H1 (cell line): ENCODE measurements at regions not wholly inside any gene's neighbourhood (a gene's known extent, or its start where the extent isn't known, plus 50 kb on each side); places are given as distances from the start of the nearest gene placed in this dataset.

Source experiments
- CTCF ChIA-PET: fragments of 300-600 bp; sonication (Branson Sonifier 250); formaldehyde crosslinking; loops from one replicate; lab custom pipeline; 2021; ENCODE audit not compliant: partially characterized antibody; lab: Charles Lee
- POLR2A ChIA-PET: fragments of 300-600 bp; sonication (Branson Sonifier 250); formaldehyde crosslinking; loops from one replicate; lab custom pipeline; 2021; ENCODE audit warnings: inconsistent platforms; ENCODE audit not compliant: partially characterized antibody; lab: Charles Lee
- DNase-seq, 2 experiments: peaks; one replicate each; pipeline versions ENCODE4 v3.0.0 to v3.0.0-alpha.2; 2010 to 2022; ENCODE audit warnings: low spot score in 2 of 2, low read depth in 1 of 2, mixed read lengths in 1 of 2
- FAIRE-seq: peaks from 2 replicates; lab custom pipeline; 2011; peaks lifted over from hg19 to GRCh38; lab: Jason Lieb, UNC
- H2AFZ ChIP-seq: 2 replicates; pipeline ENCODE4 v1.8.1; 2012; ENCODE audit warnings: low read length, inconsistent platforms
- H2AK5ac ChIP-seq: 2 replicates; pipeline ENCODE4 v1.6.1; 2013; ENCODE audit warnings: low read depth, low read length
- H2BK120ac ChIP-seq: replicated peaks from 2 replicates; pipeline ENCODE3; 2013; ENCODE audit warnings: low read depth, low read length, inconsistent platforms
- H2BK12ac ChIP-seq: 2 replicates; pipeline ENCODE4 v1.6.1; 2013; ENCODE audit warnings: low read depth, low read length
- H2BK15ac ChIP-seq: 2 replicates; pipeline ENCODE4 v1.6.1; 2013; ENCODE audit warnings: low read length
- H2BK20ac ChIP-seq: 2 replicates; pipeline ENCODE4 v1.6.1; 2013; ENCODE audit warnings: low read length
- H2BK5ac ChIP-seq: 2 replicates; pipeline ENCODE4 v1.6.1; 2013; ENCODE audit warnings: low read depth, low read length
- H3K14ac ChIP-seq: 2 replicates; pipeline ENCODE4 v1.6.1; 2013; ENCODE audit warnings: inconsistent platforms; ENCODE audit not compliant: insufficient read length
- H3K18ac ChIP-seq: 2 replicates; pipeline ENCODE4 v1.6.1; 2013; ENCODE audit warnings: low read length; ENCODE audit errors: extremely low read depth
- H3K23ac ChIP-seq: 2 replicates; pipeline ENCODE4 v1.6.1; 2013; ENCODE audit warnings: inconsistent platforms; ENCODE audit not compliant: insufficient read length
- H3K23me2 ChIP-seq: 2 replicates; pipeline ENCODE4 v1.6.1; 2013; ENCODE audit warnings: low read depth, low read length
- H3K27ac ChIP-seq: 2 replicates; pipeline ENCODE4 v1.6.1; 2011; ENCODE audit warnings: low read depth, low read length, inconsistent platforms
- H3K27me3 ChIP-seq, 4 experiments: replicated peaks in 1 of 4; 1 replicate in 1 of 4; 2 replicates in 3 of 4; pipeline versions ENCODE4 v1.6.1 to v1.8.1; 2011 to 2013; ENCODE audit warnings: low read length in 3 of 4, mild to moderate bottlenecking in 3 of 4, inconsistent platforms in 2 of 4, mixed read lengths in 2 of 4, moderate library complexity in 1 of 4; ENCODE audit not compliant: control insufficient read depth in 3 of 4, insufficient read depth in 3 of 4; ENCODE audit errors: extremely low read depth in 1 of 4
- H3K36me3 ChIP-seq, 4 experiments: 2 replicates each; pipeline versions ENCODE4 v1.6.1 to v1.8.1; 2011 to 2013; ENCODE audit warnings: mild to moderate bottlenecking in 4 of 4, low read length in 3 of 4, moderate library complexity in 2 of 4, control low read depth in 1 of 4, inconsistent platforms in 1 of 4; ENCODE audit not compliant: insufficient read depth in 4 of 4, control insufficient read depth in 2 of 4
- H3K4ac ChIP-seq: replicated peaks from 2 replicates; pipeline ENCODE3; 2013; ENCODE audit warnings: low read length, low read depth, mixed read lengths, inconsistent platforms; ENCODE audit not compliant: insufficient read length
- H3K4me1 ChIP-seq, 4 experiments: replicated peaks in 1 of 4; 1 replicate in 1 of 4; 2 replicates in 3 of 4; pipeline versions ENCODE4 v1.6.1 to v1.8.1; 2011 to 2013; ENCODE audit warnings: low read length in 3 of 4, inconsistent platforms in 2 of 4, mixed read lengths in 1 of 4; ENCODE audit not compliant: insufficient read depth in 4 of 4, control insufficient read depth in 3 of 4
- H3K4me2 ChIP-seq, 2 experiments: 2 replicates each; pipeline versions ENCODE4 v1.6.1 to v1.8.1; 2011 to 2013; ENCODE audit warnings: low read depth in 2 of 2, low read length in 2 of 2, control low read depth in 1 of 2, inconsistent platforms in 1 of 2, mild to moderate bottlenecking in 1 of 2; ENCODE audit not compliant: insufficient read depth in 1 of 2
- H3K4me3 ChIP-seq, 4 experiments: fragments of 200-600, 300-600 bp in 1 of 4; sonication (generic), shearing (Covaris generic), sonication (Bioruptor Twin) in 1 of 4; 2 replicates each; pipeline versions ENCODE4 v1.5.1 to v1.8.1; 2011 to 2016; ENCODE audit warnings: low read length in 4 of 4, low read depth in 3 of 4, control low read depth in 2 of 4, inconsistent platforms in 2 of 4, mild to moderate bottlenecking in 2 of 4, mixed read lengths in 1 of 4, moderate library complexity in 1 of 4; ENCODE audit not compliant: insufficient read depth in 2 of 4; ENCODE audit errors: extremely low read depth in 1 of 4
- H3K56ac ChIP-seq: replicated peaks from 2 replicates; pipeline ENCODE3; 2013; ENCODE audit warnings: low read depth, mild to moderate bottlenecking, mixed read lengths, low read length, inconsistent platforms; ENCODE audit not compliant: insufficient read length
- H3K79me1 ChIP-seq: 2 replicates; pipeline ENCODE4 v1.6.1; 2013; ENCODE audit warnings: low read depth, low read length, control low read depth
- H3K79me2 ChIP-seq, 2 experiments: 2 replicates each; pipeline versions ENCODE4 v1.6.1 to v1.8.1; 2012 to 2013; ENCODE audit warnings: low read length in 2 of 2, mild to moderate bottlenecking in 2 of 2, inconsistent platforms in 1 of 2; ENCODE audit not compliant: insufficient read depth in 2 of 2, control insufficient read depth in 1 of 2
- H3K9ac ChIP-seq, 4 experiments: replicated peaks in 1 of 4; 1 replicate in 1 of 4; 2 replicates in 3 of 4; pipeline versions ENCODE4 v1.6.1 to v1.8.1; 2011 to 2013; ENCODE audit warnings: low read depth in 3 of 4, low read length in 3 of 4, control low read depth in 2 of 4, mild to moderate bottlenecking in 2 of 4, moderate library complexity in 2 of 4, inconsistent platforms in 1 of 4; ENCODE audit errors: extremely low read depth in 1 of 4
- H3K9me3 ChIP-seq, 2 experiments: 2 replicates each; pipeline versions ENCODE4 v1.6.1 to v1.8.1; 2012 to 2013; ENCODE audit warnings: mild to moderate bottlenecking in 2 of 2, moderate library complexity in 2 of 2, control low read depth in 1 of 2, inconsistent platforms in 1 of 2, low read depth in 1 of 2, low read length in 1 of 2, mixed read lengths in 1 of 2; ENCODE audit not compliant: insufficient read depth in 2 of 2
- H4K20me1 ChIP-seq, 2 experiments: replicated peaks in 1 of 2; 2 replicates each; pipeline versions ENCODE3 to v1.8.1; 2011 to 2013; ENCODE audit warnings: inconsistent platforms in 2 of 2, low read length in 2 of 2, mild to moderate bottlenecking in 1 of 2; ENCODE audit not compliant: insufficient read depth in 2 of 2, control insufficient read depth in 1 of 2
- H4K5ac ChIP-seq: 2 replicates; pipeline ENCODE4 v1.6.1; 2013; ENCODE audit warnings: low read length, low read depth, mixed read lengths, inconsistent platforms; ENCODE audit not compliant: insufficient read length
- H4K8ac ChIP-seq: 2 replicates; pipeline ENCODE4 v1.8.0; 2013; ENCODE audit warnings: mild to moderate bottlenecking, moderate library complexity, low read length, inconsistent platforms; ENCODE audit not compliant: insufficient read depth; ENCODE audit errors: extremely low read depth
- H4K91ac ChIP-seq: replicated peaks from 2 replicates; pipeline ENCODE3; 2013; ENCODE audit warnings: low read length, mixed read lengths, inconsistent platforms; ENCODE audit not compliant: insufficient read length
- CHD1 ChIP-seq: IDR thresholded peaks from 2 replicates; pipeline ENCODE4 v1.6.1; 2012; ENCODE audit warnings: low read depth, low read length, improper control_type of control experiment
- CTCF ChIP-seq, 3 experiments: IDR thresholded peaks; 1 replicate in 2 of 3; 2 replicates in 1 of 3; pipeline versions ENCODE4 v1.5.1 to v1.6.1; 2011; ENCODE audit warnings: low read length in 3 of 3, mild to moderate bottlenecking in 3 of 3, inconsistent platforms in 2 of 3, low read depth in 1 of 3, moderate library complexity in 1 of 3; ENCODE audit not compliant: insufficient read depth in 1 of 3; ENCODE audit errors: control extremely low read depth in 1 of 3
- EGR1 ChIP-seq: IDR thresholded peaks from 2 replicates; pipeline ENCODE4 v1.6.1; 2011; ENCODE audit warnings: low read depth, low read length, borderline replicate concordance
- EZH2 ChIP-seq: fragments of 200-600 bp; sonication (generic); IDR thresholded peaks from 2 replicates; pipeline ENCODE4 v1.7.1; 2012; ENCODE audit warnings: low read depth, mild to moderate bottlenecking, moderate library complexity, low read length, inconsistent platforms; ENCODE audit not compliant: severe bottlenecking
- JUND ChIP-seq: IDR thresholded peaks from 2 replicates; pipeline ENCODE4 v1.6.1; 2011; ENCODE audit warnings: mild to moderate bottlenecking, improper control_type of control experiment, low read length
- MAX ChIP-seq: IDR thresholded peaks from 2 replicates; pipeline ENCODE4 v1.6.1; 2012; ENCODE audit warnings: inconsistent platforms
- NRF1 ChIP-seq: IDR thresholded peaks from 2 replicates; pipeline ENCODE4 v1.6.1; 2011; ENCODE audit warnings: mild to moderate bottlenecking, low read depth, low read length, improper control_type of control experiment
- SRF ChIP-seq: IDR thresholded peaks from 2 replicates; pipeline ENCODE4 v1.6.1; 2011; ENCODE audit warnings: mild to moderate bottlenecking, low read depth, low read length, moderate library complexity
- TEAD4 ChIP-seq: IDR thresholded peaks from 2 replicates; pipeline ENCODE4 v1.6.1; 2012; ENCODE audit warnings: low read depth, low read length, inconsistent platforms, mixed read lengths
- ZNF274 ChIP-seq: IDR thresholded peaks from 2 replicates; pipeline ENCODE4 v1.7.0; 2012; ENCODE audit warnings: low read length, borderline replicate concordance; ENCODE audit errors: extremely low read depth
- WGBS, 2 experiments: shearing (Covaris generic) in 1 of 2; methylation state at CpG; one replicate each; pipeline versions ENCODE4 v1.1.6 to v1.1.7; 2013 to 2015; ENCODE audit warnings: low lambda C conversion rate in 2 of 2, mixed read lengths in 2 of 2, inconsistent platforms in 1 of 2, low coverage in 1 of 2, missing lambda C conversion rate in 1 of 2; ENCODE audit not compliant: insufficient replicate concordance in 2 of 2, insufficient coverage in 1 of 2, insufficient read length in 1 of 2; ENCODE audit errors: extremely low coverage in 1 of 2, missing lambda C conversion rate in 1 of 2; 5-methylcytosine and 5-hydroxymethylcytosine counted together

DNA sequence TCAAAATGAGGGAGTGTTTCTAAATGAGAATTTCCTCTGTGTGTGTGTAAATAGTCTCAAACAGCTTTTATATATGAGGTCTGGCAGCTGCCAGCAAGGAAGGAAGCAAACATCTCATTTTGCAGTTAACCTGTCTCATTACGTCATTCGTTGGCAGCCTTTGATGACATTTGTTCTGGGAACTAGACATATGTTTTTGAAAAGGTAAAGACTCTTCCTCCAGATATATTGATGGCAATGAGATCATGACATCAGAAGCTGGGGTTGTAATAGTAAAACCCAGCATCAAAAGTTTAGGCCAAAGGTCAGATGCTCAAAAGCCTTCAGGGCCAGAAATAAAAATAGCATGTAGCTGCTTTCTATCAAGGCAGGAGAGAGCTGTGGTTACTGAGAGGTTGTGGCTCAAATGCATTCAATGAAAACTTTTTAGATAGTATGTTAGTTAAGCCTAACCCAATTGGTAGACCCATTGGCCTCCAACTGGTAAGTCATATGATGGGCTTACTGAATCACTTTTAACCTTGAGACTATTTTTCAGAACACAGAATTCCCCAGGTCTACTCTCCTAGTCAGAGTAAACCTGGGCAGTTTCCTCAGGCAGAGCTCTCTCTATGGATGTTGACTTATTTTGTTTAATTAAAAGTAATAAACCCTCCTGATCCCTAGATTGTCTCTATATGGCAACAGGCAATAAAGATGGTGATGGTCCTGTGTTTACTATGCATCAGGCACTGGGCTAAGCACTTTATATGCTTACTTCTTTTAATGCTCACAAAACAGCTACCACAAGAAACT lies 386.5 kb upstream of the CFAP20DC start:
- Histone ChIP-seq H2AFZ (no peak overlapping the region), H4K91ac (no peak overlapping the region), H3K56ac (no peak overlapping the region), H3K9ac (no peak overlapping the region), H3K79me2 (no peaks in the 10 kb centered on the region), H2BK5ac (no peak overlapping the region), H3K9me3 (no peaks in the 10 kb centered on the region), H4K20me1 (no peaks in the 10 kb centered on the region), H3K23me2 (no peaks in the 10 kb centered on the region), H3K27me3 (peaks cover 25 to 39% (median 31%) of the 10 kb centered on the region in 4 experiments), H4K5ac (no peak overlapping the region), H3K4me2 (no peak overlapping the region), H3K14ac (no peak overlapping the region), H3K36me3 (no peaks in the 10 kb centered on the region), H2BK12ac (no peak overlapping the region), H4K8ac (no peak overlapping the region), H3K18ac (no peak overlapping the region), H3K4me1 (peaks cover 0 to 2% (median 0%) of the 10 kb centered on the region in 4 experiments; a peak in 1 of 7 replicates), H3K23ac (no peak overlapping the region), H2BK15ac (no peak overlapping the region), H3K4ac (no peak overlapping the region), H3K27ac (no peak overlapping the region), H2BK120ac (no peak overlapping the region), H2BK20ac (no peak overlapping the region), H3K4me3 (no peak overlapping the region), H3K79me1 (no peaks in the 10 kb centered on the region), H2AK5ac (no peak overlapping the region)
- 94% methylated on average over 2 of the region's 2 CpGs; no CpG with 5 or more reads in 1 of the 2 experiments for WGBS, 2 experiments
- CTCF ChIA-PET = interaction anchor here (0.8 to 1.3 kb wide), 3 partner anchors 32 to 123 kb away, joined by 3 to 4 read pairs (median 3); no protein-coding TSS in a partner anchor
- DNase-seq = no peak
- FAIRE-seq = no peak
- POLR2A ChIA-PET = no interaction called here
- no peak for TF ChIP-seq EGR1
- no peak for TF ChIP-seq JUND
- TF ChIP-seq MAX = no peak
- no peak for TF ChIP-seq SRF
- no peak for TF ChIP-seq ZNF274
- TF ChIP-seq TEAD4 = no peak
- no peak for TF ChIP-seq EZH2
- no peak for TF ChIP-seq CHD1
- no peak for TF ChIP-seq CTCF (IDR thresholded peaks at IDR 0.05; ENCODE audit: control extremely low read depth in 1 of 3, insufficient read depth in 1 of 3, low read depth in 1 of 3, low read length in 3 of 3)
- no peak for TF ChIP-seq NRF1
